HG02884 (cell line): ENCODE measurements at regions not wholly inside any gene's neighbourhood (a gene's known extent, or its start where the extent isn't known, plus 50 kb on each side); places are given as distances from the start of the nearest gene placed in this dataset.

Source experiments
- ATAC-seq: cut with Tn5 transposase; IDR thresholded peaks from one replicate; pipeline ENCODE4 v1.9.1; 2021; ENCODE audit warnings: mild to moderate bottlenecking, moderate library complexity; ENCODE audit not compliant: unreplicated experiment

DNA sequence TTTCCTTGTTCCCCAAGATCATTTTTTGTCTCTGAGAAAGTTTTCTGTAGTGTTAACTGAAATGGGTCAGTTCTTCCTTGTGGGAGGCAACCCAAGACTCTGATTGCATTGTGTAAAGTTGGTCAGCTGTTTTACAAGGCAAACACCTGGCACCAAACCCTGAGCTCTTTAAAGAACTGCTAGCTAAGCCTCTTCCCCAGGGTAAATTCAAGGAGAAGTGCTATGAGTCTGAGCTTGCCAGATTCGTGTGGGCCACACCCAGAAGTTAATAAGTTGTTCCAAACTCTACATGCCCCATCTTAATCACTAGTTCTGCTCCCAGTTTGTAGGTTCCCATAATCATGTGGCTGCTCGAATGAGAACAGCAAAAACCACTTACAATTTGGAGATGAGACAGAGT is 214.5 kb downstream of the BTG1 start:
- ATAC-seq: no peak

DNA sequence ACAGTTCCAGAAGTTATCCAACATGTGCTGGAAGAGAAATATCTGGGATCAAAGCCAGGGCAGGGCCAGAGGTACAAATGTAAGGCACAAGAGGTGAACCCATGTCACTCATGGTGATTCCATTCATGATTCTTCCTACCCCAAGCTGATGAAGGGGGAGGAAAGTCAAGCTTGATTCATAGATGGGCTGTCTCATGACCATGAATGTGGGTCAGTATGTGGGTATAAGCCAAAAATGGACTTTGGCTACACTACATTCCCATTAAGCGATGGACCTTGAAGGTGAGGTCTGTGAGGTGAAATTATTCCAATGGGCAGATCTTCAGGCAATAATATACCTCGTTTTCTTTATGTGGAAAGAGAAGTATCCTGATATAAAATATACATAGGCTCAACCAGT is 217.1 kb downstream of the BTG1 start:
- ATAC-seq: no peak

DNA sequence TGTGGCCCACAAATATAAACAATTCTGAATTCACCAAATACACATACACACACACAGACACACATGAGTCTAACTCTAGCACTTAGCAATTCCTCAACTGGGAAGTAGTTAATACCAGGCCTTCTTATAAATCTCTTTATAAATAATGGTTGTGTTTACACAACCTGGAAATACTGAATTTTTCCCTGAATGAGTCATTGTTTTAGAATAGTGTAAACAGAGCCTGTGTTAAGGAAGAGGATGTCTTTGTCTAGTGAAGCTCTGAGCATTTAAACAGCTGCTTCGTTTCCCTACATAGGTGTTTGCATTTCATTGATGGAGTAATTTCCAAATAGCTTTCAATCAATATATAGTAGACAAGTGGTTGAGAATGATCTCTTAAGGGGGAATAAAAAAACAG is 218.8 kb downstream of the BTG1 start:
- no peak for ATAC-seq

DNA sequence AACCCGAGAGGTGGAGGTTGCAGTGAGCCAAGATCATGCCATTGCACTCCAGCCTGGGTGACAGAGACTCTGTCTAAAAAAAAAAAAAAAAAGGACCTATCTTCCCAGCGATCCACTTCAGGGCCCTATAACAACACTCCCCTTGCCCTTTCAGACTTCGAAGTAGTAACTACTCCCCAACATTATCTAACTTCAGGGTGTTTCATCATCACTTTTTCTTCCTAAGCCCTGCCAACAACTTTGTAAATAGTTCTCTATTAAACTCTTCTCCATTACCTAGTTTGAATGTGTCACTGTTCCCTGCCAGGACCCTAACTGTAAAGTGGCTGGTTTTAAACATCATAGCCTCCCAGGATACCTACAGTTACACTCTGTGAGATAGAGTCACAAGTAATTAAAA is 220.8 kb downstream of the BTG1 start:
- no peak for ATAC-seq

DNA sequence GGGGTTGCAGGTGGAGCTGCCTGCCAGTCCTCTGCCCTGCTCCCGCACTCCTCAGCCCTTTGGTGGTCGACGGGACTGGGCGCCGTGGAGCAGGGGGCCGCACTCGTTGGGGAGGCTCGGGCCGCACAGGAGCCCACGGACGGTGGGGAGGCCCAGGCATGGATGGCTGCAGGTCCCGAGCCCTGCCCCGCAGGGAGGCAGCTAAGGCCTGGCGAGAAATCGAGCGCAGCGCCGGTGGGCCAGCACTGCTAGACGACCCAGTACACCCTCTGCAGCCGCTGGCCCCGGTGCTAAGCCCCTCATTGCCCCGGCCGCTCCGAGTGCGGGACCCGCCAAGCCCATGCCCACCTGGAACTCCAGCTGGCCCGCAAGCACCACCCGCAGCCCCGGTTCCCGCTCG is 221.8 kb downstream of the BTG1 start:
- no peak for ATAC-seq

DNA sequence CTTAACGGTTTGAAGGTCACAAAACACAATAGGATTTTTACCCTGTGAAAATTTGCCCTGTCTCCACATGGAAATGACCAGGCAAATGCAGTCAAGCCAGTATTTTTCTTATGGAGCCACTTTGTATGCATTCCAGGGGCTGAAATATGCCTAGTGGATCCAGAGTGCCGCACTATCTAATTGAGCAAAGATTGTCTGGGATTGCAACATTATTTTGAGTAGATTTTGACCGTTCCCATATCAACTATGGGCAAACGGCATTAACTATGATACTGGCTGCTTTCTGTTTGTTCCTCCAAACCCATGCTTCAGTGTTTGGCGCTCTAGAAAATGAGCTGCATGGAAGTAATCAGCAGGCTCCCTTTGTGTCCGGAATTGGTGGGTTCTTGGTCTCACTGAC is 223.0 kb downstream of the BTG1 start:
- no peak for ATAC-seq

DNA sequence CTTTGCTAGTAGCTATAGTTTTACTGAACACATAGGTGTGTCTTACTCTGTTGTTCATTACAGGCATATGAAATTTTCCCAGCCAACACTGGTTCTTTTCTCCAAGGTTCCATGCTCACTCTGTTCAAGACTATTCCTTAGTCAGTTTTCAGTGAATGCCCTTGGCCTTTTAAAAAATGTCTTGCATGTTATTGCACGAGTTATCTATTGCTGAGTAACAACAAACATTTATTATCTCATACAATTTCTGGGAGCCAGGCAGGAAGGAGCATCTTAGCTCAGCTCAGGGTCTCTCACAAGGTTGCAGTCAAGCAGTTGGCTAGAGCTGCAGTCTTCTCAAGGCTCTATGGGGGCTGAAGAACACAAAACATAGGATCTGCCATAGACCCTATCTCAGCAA is 223.5 kb downstream of the BTG1 start:
- ATAC-seq: no peak

DNA sequence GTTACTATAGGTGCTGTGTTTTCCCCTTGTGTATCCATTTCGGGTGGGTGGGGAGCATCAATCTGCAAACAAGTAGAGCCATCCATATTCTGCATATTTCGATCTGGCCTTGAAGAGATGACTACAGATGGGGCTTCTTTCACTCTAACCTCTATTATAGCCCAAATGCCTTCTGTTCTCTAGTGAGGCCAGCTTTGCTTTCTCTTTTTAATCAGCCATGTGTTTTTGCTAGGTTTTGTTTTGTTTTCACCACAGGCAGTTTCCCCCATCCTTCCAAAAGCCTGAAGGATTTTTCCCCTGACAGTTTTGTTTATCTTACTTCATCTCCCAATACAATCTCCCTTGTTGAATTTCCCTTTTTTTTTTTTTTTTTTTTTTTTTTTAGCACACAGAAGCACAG is 224.1 kb downstream of the BTG1 start:
- no peak for ATAC-seq

DNA sequence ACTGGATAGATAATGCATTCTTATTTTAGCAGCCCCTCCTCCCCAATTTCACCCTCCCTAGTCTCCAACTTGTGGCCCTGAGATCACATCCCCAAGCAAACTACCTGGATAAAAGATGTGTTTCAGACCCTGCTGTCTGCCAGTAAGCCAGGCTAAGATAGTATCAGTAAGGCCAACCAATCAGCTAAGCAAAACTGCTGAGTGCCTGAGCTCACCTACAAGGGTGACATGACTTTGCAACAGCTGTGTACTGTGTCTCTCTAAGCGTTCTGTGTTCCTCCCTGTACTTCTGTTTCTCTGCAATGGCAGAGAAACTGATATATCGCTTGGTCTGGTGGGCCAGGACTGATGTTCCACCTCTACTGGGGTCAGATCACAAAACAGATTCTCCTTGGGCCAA is 224.9 kb downstream of the BTG1 start:
- no peak for ATAC-seq

DNA sequence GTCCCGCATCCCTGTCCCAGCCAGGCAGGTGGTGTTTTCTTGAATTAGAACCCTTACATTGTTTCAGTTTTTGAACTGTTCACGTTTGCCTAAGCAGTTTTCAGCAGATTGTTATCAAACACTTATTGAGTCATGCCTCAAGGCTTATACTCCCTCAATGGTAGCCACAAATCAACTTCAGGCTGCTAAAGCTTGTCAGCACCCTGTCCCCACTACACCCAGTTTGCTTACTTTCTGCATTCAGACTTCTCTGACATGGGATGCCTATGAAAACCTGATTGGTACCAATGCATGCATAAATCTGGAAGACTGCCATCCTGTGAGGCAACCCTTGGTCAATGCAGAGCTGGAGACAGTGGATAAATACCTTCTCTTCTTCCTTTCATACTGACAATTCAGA is 225.4 kb downstream of the BTG1 start:
- ATAC-seq: no peak

DNA sequence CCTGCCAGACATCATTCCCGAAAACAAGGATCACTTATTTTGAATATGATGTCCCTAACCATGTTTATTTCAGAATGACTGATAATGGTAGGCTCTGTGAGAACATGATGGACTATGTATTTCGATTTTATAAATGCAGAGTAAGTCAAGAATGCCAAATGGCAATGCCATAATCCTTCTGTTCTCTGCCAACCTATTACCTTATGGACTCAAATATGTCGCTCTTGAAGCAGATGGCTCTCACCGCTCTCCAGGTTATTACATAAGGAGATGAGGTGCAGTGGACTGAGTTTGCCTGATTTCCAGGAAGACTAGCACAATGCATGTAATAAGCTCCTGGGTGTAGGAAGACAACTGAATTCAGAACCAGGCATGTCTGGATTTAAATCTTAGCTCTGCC is 227.2 kb downstream of the BTG1 start:
- ATAC-seq: no peak

DNA sequence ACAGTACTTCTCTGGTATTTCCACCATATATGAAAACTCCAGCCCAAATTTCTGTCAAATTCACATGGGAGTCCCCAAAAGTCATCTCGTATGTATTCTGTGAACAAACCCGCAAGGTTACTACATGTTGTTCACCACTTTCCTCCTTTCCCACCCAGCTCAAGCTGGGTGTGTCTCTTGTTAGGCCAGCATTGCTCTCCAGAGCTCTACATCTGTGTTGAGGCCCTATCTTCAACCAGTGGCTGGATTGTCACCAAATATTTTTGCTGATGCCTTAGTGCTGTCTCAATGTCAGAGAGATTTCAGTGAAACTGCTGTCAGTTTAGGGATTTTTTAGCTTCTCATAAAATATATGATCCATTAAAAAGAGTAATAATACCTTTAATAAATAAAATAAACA is 230.9 kb downstream of the BTG1 start:
- ATAC-seq: no peak

DNA sequence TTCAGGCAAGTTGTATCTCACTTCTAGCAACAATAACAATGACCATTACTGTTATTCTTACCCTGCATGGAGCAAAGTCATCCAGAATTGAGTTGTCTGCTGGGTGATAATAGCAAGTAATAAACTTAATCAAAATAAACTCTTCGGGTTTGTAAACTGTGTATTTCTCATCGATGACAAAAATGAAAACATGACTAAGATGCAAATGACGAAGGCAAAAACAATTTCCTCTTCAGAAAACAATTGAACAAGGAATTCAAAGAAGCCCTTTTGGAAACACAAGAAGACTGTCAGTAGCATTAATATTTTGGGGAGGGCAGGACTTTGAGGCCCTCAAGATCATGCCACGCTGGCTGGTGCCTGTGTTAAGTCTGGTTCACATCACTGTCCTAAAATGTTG is 232.0 kb downstream of the BTG1 start:
- no peak for ATAC-seq

DNA sequence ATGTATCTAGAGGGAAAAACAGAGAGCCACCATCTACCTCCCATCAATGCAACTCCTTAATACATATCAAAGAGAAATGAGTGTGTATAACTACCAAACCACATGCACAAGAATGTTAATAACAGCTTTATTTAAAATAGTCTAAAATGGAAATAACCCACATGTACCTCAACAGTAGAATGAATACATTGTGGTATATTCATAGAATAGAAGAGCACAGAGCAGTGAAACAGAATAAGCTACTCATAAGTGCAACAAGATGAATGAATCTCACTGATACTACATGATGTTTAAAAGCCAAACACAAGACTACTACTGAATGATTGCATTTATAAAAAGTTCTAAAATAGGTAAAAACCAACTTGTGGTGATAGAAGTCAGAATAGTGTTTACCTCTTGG is 232.5 kb downstream of the BTG1 start:
- no peak for ATAC-seq

DNA sequence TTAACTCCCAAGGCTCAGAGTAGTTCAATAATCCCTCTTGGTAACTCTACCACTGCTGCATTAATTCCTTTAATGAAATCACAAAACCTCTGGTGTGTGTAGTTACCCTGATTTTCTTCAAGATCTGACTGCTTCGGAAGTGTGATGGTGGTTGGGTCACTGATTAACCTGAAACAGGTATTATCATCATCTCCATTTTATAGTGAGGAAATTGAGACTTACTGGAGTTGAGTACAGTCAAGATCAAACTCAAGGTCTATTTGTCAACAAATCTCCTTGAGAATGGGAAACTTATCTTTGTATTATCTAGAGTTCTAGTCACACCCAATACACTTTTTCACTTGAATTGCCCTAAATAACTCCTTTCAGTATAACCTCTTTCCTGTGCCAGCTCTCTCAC is 233.5 kb downstream of the BTG1 start:
- no peak for ATAC-seq

DNA sequence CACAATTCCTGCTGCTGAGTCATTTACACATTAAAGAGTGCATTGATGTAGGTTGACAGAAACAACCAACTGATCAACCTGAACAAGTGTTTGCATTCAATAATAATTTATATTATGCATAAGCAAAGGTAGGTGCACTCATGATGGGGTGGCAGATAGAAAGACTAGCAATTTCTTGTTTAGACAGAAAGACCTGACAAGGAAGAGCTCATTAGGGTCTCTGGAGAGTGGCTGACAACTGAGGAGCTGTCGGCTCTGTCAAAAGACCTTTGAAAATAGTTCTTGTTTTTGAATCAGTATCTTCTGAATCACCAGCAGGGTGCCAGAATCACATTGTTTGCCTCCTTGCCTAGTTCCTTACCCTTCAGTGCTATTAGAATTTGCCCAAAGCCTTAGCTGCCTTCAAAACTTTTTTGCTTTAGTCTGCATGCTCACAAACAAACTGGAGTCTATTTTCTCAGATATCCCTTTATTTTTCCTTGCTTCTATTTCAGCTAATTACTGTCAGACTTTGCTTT is 234.7 kb downstream of the BTG1 start:
- ATAC-seq: no peak

DNA sequence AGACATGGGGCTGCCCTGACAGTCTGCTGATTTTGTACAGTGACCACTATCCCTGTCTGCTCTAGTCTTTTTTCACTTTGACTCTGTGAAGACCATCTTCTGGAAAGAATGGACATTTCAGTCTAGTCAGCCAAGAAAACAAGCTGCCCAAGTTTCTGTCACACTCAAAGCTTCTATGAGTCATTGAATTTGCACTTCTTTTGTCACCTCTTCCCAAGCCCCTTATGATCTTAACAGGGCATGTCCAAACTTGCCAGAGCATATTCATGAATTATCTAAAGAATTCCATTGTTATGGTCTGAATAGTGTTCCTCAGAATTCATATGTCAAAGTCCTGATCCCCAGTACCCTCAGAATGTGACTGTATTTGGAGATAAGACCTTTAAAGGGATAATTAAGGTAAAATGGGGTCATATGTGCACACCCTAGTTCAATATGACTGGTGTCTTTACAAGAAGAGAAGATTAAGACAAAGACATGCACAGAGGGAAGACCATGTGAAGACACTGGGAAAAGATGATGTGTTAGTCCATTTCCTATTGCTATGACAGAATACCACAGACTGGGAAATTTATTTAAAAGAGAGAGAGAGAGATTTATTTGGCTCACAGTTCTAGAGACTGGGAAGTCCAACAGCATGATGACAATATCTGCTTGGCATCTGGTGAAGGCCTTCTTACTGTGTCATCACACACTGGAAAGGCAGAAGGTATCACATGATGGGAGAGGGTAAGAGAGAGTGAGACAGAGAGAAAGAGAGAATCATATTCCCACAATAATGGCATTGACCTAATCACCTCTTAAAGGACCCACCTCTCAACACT is 242.6 kb downstream of the BTG1 start:
- no peak for ATAC-seq

DNA sequence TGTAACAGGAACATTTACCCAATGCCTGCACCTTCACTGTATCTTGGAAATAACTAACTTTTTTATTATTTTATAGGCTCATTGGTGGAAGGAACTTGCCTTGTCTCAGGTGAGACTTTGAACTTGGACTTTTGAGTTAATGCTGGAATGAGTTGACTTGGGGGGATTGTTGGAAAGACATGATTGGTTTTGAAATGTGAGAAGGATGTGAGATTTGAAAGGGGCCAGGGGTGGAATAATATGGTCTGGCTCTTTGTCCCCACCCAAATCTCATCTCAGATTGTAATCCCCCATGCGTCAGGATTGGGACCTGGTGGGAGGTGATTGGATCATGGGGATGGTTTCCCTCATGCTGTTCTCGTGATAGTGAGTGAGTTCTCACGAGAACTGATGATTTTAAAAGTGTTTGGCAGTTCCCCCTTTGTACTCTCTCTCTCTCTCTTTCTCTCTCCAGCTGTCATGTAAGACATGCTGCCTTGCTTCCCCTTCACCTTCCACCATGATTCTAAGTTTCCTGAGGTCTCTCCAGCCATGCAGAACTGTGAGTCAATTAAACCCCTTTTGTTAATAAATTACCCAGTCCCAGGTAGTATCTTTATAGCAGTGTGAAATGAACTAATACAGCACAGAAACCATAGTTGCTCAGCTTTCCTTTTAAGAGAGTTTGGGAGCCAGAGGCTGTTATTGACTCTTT is 244.1 kb downstream of the BTG1 start:
- ATAC-seq: no peak

DNA sequence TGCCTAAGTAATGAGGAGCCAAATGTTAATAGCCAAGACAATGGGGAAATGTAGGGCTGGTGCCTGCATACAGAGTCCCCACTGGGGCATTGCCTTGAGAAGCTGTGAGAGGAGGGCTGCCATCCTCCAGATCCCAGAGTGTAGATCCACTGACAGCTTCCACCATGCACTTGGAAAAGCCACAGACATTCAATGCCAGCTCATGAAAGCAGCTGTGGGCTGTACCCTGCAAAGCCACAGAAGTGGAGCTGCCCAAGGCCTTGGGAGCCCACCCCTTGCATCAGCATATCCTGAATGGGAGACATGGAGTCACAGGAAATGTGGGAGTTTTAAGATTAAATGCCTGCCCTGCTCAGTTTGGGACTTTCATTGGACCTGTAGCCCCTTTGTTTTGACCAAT is 244.7 kb downstream of the BTG1 start:
- ATAC-seq: no peak

DNA sequence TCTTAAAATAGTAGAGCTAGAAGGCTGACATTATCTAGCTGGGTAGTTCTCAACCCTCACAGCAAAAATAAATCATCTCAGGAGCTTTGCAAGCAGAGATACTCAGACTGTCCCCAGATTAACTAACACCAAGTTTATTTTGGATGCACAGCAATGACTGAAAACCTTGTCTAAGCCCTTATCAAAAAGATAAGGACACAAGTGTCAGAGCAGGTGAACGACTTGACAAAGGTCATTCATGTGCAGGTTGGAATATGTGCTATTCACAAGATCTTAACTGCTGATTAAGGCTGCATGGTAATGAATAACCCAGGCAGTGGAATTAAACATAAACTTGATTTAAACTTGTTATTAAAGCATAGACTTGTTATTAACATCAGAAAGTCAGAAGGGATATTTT is 246.6 kb downstream of the BTG1 start:
- no peak for ATAC-seq

DNA sequence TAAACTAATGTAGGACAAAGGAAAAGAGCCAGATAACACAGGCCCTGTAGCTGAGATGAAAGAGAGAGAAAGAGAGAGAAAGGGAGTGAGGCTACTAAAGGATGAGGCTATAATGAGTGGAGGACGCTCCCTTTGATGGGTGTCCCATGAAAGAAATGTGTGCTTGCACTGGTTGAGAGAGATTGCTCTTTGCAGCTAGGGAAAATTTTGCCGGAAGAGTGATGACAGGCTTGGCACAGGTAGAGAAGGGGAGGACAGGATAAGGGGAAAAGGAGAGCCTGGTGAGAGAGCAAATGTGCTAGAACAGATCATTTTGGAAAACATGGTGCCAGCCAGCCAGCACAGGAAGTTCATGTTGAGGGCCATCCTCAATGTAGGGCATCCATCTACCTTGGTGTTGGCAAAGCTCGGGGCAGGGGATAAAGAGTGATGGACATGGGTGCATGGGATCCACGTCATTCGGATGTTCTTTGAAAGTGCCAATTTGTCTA is 248.6 kb downstream of the BTG1 start:
- ATAC-seq: no peak

DNA sequence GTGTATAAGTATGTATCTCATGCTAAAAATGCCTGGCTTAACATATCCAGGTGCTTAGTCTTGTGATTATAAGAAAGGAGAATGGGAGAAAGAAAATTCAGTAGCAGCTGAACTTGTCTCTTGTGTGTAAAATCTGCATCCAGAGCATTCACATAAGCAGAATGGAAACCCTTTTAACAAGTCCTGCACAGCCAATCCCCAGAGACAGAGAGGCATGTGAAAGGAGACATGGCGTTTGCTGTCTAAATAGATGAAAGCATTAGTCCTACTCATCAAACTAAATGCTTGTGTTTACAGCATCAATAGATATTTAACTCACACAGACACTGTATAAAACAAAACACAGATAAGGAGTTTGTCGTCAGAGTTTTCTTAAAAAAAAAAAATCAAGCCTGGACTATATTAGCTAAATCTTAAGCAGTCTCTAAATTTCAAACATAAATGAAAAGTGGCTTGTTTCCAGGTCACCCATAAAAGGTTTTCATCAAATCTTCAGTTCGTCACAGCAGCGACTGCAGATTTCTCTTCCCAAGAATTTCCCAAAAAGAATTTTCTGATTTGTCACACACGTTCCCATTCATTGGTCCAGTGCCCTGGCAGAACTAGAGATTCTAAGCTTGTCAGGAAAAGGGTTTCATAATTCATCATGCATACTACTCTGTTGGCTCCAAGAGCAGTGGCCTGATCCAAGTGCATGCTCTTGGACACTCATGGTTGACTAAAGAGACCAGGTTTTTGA is 249.2 kb downstream of the BTG1 start:
- ATAC-seq: no peak
